ENCODE measurements at regions not wholly inside any gene's neighbourhood (a gene's known extent, or its start where the extent isn't known, plus 50 kb on each side); places are given as distances from the start of the nearest gene placed in this dataset.

GRCh38 chr3:164236851-164237250 is 841.4 kb downstream of the SI start:
- no peak for DNase-seq (ENCODE audit: low read depth in 2 of 2)

DNA sequence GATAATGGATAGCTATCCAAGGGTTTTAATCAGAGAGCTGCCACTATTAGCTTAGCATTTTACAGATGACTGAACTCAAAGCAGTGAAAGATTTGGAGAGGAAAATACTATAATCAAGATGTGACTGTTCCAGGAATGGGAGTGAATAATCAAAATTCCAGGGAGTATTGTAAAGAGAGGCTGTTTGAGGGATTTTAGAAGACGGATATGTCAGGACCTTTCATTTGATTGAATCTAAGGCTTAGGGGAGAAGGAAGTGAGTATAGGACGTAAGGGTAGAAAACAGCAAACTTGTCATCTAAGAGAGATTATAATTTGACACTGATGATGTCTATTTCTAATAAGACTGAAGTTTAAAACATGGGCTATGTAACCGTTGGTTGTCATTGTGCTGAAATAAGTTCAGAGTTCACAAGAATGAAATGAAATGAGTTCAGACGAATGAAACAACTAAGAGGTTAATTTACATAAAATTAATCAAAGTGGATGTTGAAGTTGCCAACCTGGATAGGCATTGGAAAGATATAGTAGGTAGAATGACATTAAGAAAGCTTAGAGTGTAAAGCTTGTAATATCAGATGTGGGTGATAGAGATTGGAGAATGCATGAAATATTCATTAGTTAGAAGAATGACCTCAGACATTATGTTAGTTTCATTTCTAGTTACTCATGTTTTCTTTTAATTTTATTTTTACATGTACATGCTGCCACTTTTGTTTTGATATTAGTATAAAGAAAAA is 842.8 kb downstream of the SI start:
- no peak for DNase-seq (ENCODE audit: low read depth in 2 of 2)

- no peak for DNase-seq (ENCODE audit: low read depth in 2 of 2)
Measured at GRCh38 chr3:164233951-164234350, 844.3 kb downstream of the SI start.

- DNase-seq (ENCODE audit: low read depth in 2 of 2): no peak
Measured at GRCh38 chr3:164231718-164232117, 846.6 kb downstream of the SI start.

DNA sequence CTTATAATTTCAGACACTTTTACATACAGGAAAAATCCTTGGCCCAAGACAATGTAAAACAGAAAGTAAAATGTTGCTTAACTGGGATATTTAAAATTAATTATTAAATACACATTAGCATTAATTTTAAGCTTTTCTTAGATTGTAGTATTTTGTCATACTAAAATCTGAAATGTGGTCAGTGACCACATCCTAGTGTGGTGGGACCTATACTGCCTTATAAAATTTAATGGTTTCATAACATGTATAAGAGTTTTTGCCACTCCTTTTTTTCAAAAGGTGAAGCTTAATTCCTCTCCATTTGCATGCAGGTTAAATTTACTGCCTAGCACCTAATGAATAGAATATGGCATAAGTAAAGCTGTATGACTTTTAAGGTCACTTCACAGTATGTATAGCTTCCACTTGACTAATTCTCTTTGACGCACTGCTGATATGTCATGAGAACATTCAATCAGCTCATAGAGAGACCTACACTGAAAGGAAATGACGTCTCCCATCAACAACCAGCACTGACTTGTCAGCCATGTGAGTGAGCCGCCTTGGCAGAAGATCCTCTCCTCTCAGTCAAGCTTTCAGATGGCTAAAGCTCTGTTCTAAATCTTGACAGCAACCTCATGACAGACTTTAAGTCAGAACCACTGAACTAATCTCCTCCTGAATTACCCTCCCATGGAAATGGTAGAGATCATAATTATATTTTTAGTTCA is 847.8 kb downstream of the SI start:
- no peak for DNase-seq (ENCODE audit: low read depth in 2 of 2)

- DNase-seq (ENCODE audit: low read depth in 2 of 2): no peak
Measured at GRCh38 chr3:164224126-164224525, 854.2 kb downstream of the SI start.

DNA sequence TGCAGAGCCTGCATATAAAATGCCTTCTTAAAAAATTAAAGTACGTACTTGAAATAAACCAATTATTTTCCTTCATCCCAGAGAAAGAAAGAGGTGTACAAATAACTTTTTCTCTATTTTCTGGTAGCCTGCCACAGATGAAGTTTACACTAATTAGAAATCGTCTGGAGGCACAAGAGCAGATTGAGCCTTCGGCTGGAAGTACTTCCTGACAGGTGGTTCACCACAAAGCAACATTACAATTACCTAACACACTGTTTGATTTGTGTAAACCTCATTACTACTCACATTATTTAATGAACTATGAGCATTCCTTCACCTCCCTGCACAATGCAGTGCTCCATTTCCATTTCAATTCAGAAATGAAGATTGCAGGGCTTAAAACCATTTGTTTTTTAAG is 856.1 kb downstream of the SI start:
- no peak for DNase-seq (ENCODE audit: low read depth in 2 of 2)

DNA sequence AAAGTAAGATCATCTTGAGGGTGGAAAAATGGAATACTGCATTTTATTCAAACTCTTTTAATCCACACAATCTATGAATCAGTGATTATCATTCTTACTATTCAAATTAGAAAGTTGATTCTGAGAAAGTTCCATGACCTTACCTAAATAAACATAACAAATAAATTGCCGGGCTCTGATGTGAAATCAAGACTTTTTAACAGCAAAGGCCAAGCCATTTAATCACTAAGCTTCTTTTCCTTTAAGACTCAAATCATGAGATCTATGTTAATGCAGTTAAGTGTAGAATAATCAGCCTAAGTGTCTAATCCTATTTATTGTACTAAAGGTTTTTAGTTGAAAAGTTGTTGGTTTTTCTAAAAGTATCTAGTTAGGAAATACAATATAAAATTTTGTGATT is 857.0 kb downstream of the SI start:
- DNase-seq (ENCODE audit: low read depth in 2 of 2): no peak

DNA sequence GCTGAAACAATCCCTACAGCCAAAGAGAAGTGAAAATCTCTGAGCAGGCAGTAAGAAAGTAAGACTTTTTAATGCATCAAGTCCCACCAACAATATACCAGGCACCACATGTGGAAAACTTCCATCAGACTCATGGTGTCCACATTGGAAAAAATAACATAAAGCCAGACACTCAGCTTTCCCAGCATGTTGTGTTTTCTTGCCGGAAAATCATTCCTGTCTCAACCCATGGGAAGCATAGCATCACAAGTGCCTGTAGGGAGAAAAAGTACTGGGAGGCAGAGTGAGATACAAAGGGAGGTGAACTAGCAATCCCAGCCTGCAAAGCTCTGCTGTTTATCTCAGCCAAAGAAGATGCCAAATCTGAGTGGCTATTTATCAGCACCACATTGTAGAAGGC is 868.9 kb downstream of the SI start:
- no peak for DNase-seq (ENCODE audit: low read depth in 2 of 2)

DNA sequence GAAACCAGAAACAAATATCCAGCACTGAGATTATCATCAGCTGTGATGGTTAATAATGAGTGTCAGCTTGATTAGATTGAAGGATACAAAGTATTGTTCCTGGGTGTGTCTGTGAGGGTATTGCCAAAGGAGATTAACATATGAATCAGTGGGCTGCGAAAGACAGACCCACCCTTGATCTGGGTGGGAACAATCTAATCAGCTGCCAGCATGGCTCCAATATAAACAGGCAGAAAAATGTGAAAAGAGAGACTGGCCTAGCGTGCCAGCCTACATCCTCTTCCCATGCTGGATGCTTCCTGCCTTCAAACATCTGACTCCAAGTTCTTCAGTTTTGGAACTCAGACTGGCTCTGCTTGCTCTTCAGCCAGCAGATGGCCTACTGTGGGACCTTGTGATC is 869.5 kb downstream of the SI start:
- no peak for DNase-seq (ENCODE audit: low read depth in 2 of 2)

DNA sequence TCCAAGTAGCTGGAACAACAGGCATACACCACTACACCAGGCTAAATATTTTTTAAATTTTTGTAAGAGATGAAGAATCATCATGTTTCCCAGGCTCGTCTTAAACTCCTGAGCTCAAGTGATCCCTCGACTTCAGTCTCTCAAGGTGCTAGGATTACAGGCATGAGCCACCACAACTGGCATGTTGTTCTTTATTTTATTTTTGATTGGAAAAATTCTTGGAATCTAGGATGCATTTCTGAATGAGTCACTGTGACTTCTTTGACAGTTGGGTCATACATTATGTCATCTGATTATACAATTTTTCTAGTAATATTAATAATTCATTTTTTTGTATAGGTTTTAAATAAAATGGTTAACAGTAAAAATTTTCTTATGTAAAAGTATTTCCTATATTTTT is 870.2 kb downstream of the SI start:
- DNase-seq (ENCODE audit: low read depth in 2 of 2): no peak

GRCh38 chr3:164200053-164200823 is 878.1 kb downstream of the SI start:
- DNase-seq (ENCODE audit: low read depth in 2 of 2): no peak

GRCh38 chr3:164196477-164196876 is 881.8 kb downstream of the SI start:
- DNase-seq (ENCODE audit: low read depth in 2 of 2): no peak

- DNase-seq (ENCODE audit: low read depth in 2 of 2): no peak
Measured at GRCh38 chr3:164194842-164195241, 883.5 kb downstream of the SI start.

DNA sequence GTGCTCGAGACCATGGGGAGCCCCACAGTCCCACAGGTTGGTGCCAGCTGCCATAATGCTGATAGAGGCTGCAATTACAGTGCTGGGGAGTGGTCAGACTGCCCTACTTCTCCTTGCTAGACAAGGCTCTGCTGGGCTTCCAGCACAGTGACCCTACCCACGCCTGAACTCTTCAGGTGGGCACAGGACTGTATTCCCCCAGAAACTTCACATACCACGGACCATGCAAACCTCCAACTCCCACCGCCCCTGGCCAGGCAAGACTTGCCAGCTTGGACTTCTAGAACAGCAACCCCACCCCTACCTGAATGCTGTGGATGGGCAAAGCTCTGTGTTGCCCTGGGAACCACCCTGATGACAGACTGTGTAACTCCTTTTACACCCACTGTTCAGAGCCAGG is 885.3 kb downstream of the SI start:
- DNase-seq (ENCODE audit: low read depth in 2 of 2): no peak

DNA sequence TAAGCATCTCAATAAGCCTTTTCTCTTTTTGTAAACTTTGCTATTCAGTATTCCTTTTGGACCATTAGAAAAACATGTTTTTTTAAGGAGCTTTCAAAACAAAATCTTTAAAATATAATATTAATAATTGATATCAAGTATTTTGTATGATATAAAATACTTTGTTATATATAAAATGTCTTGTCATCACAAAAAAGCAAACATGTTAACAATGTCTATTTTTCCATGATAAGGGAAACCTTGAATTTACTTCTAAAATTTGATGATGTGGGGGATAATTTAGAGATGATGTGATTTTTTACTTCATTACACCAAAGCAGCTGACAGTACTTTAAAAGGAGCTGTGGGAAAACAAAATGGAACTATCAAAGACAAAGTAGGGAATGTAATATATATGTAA is 887.7 kb downstream of the SI start:
- no peak for DNase-seq (ENCODE audit: low read depth in 2 of 2)

GRCh38 chr3:164186095-164186494 is 892.2 kb downstream of the SI start:
- no peak for DNase-seq (ENCODE audit: low read depth in 2 of 2)

- DNase-seq (ENCODE audit: low read depth in 2 of 2): no peak
Measured at GRCh38 chr3:164179110-164179774, 899.1 kb downstream of the SI start.

DNA sequence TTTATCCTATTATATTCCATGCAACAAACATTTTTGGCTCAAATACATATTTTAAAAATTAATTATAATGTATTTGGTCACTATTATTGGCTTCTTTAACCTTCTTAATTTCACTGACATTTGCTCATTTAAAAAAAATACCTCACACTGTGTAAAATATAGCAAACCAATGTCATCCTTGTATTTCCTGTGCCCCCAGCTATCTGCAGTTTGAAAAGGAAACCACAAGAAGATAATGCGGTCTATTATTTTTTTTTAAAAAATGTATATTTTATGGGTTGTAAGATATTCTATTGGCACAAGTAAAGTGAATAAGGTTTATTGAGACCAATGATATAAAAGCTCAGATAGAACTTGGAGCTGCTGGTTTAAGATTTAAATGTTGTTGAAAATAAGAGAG is 904.2 kb downstream of the SI start:
- no peak for DNase-seq (ENCODE audit: low read depth in 2 of 2)

- DNase-seq (ENCODE audit: low read depth in 2 of 2): no peak
Measured at GRCh38 chr3:164155400-164155799, 922.9 kb downstream of the SI start.

DNA sequence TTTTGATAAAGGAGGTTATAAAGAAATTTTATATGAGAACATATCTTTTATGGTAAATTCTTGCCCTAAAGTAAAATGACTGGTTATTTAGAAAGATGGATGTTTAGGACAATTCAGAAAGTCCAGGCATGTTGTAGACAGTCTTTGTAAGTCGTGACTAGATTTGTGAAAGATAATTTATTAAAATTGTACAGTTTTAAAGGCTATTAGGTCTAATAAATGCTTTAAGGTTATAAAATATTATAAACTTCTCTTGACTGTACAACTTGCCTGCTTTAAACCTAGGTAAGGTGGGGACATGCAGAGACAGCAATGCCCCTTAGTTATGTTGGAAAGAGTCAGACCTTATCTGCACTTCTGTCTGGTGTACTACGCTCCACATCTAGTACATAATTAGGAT is 933.5 kb downstream of the SI start:
- DNase-seq (ENCODE audit: low read depth in 2 of 2): no peak

- DNase-seq (ENCODE audit: low read depth in 2 of 2): no peak
Measured at GRCh38 chr3:164132878-164133277, 945.4 kb downstream of the SI start.

Data from stimulated activated CD4-positive, alpha-beta T cell treated with anti-CD3 and anti-CD28 coated beads, Interleukin-12 subunit alpha, Interleukin-12 subunit beta, amount 100 ng/mL, for 24 hours (primary cell).